Astrocyte of the cerebellum (primary cell): ENCODE measurements at regions not wholly inside any gene's neighbourhood (a gene's known extent, or its start where the extent isn't known, plus 50 kb on each side); places are given as distances from the start of the nearest gene placed in this dataset.
"Not testable (repeated sequence)": the region's sequence is repeated elsewhere in the genome, so short reads cannot be mapped to it uniquely, and the experiment has no call there.

Source experiments
- DNase-seq: peaks from one replicate; pipeline ENCODE4 v3.0.0-alpha.2; 2011; ENCODE audit warnings: low read depth
- H3K4me3 ChIP-seq: 2 replicates; pipeline ENCODE4 v1.5.1; 2011; ENCODE audit warnings: mild to moderate bottlenecking, low read depth, low read length, moderate library complexity
- CTCF ChIP-seq: IDR thresholded peaks from 2 replicates; pipeline ENCODE4 v1.5.1; 2012; ENCODE audit warnings: low read length, low read depth, moderate library complexity, mild to moderate bottlenecking; ENCODE audit errors: missing control alignments
- in situ Hi-C: cut with HindIII; loops from 2 replicates; pipeline ENCODE4 v1.10.0; 2017; ENCODE audit warnings: low sequenced_read_pairs

GRCh38 chr6:151689499-151690201, 117.8 kb upstream of the ESR1 start:
- in situ Hi-C loops = no loop called here
- DNase-seq = no peak
- no peak for TF ChIP-seq CTCF
- H3K4me3 ChIP-seq = no peak overlapping the region

- no peak overlapping the region for H3K4me3 ChIP-seq
- TF ChIP-seq CTCF = no peak
- in situ Hi-C loops = no loop called here
- no peak for DNase-seq
Observed at GRCh38 chr6:151690303-151690702, 117.2 kb upstream of the ESR1 start.

DNA sequence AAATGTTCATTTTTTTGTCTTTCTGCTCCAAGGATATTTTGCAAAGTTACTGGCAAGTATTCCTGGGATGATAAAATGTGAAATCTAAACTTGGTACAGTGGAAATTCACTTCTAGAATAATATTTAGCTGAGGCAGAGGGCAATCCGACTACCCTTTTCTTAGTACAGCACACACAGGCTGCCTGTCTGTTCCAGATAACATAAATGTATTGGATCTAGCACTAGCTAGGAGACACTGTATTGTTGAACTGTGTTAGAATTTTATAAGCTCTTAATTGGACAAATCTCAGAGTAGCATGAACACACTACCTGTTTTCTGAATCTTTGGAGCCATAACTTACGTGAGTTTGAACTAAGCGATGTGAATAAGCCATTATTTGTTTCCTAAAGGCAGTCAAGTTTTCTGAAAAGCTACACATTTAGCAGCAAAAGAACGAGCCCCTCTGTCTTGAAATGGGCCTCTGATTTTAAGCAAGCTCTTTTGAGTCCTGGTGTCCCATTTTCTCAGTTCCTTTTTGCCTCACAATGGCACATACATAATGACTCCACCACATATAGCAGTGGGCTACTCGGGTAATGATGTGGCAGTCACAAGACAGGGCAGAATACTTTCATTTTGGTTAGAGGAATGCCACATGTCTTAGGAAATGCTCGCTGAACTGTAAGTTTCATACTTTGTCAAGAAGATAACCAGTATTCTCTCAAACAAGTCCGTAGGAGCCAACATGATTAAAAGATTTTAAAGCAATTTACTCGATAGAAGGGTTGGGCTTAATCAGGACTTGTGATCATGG, 116.5 kb upstream of the ESR1 start:
- no peak for DNase-seq

GRCh38 chr6:151692216-151692615, 115.3 kb upstream of the ESR1 start:
- no peak overlapping the region for H3K4me3 ChIP-seq
- DNase-seq = no peak
- no peak for TF ChIP-seq CTCF
- in situ Hi-C loops = no loop called here

More for the DNA sequence above, 116.5 kb upstream of the ESR1 start:
- H3K4me3 ChIP-seq = no peak overlapping the region
- in situ Hi-C loops = no loop called here
- TF ChIP-seq CTCF = no peak

- no peak for TF ChIP-seq CTCF
- H3K4me3 ChIP-seq = no peak overlapping the region
- in situ Hi-C loops = no loop called here
- DNase-seq = no peak
Observed at GRCh38 chr6:151693366-151693765, 114.1 kb upstream of the ESR1 start.

- in situ Hi-C loops = no loop called here
- DNase-seq = no peak
- H3K4me3 ChIP-seq = no peak overlapping the region
- no peak for TF ChIP-seq CTCF
Observed at GRCh38 chr6:151695156-151695555, 112.3 kb upstream of the ESR1 start.

- DNase-seq, in situ Hi-C loops: not testable (repeated sequence)
Observed at GRCh38 chr6:151696302-151696701, 111.2 kb upstream of the ESR1 start.

More at GRCh38 chr6:151696302-151696701, 111.2 kb upstream of the ESR1 start:
- H3K4me3 ChIP-seq = not testable (repeated sequence)
